ENCODE measurements at regions not wholly inside any gene's neighbourhood (a gene's known extent, or its start where the extent isn't known, plus 50 kb on each side); places are given as distances from the start of the nearest gene placed in this dataset.

- no peak for ATAC-seq
- no peak for TF ChIP-seq CREB5 (CRISPR knock-in tag; IDR thresholded peaks at IDR 0.05; ENCODE audit: low read depth)
- TF ChIP-seq CSDC2 (CRISPR knock-in tag; IDR thresholded peaks at IDR 0.05), result no peak
- no peak for TF ChIP-seq CSRNP3 (CRISPR knock-in tag; IDR thresholded peaks at IDR 0.05)
- TF ChIP-seq ZNF70 (CRISPR knock-in tag; IDR thresholded peaks at IDR 0.05), result no peak
- TF ChIP-seq SNAI2 (CRISPR knock-in tag; IDR thresholded peaks at IDR 0.05), result no peak
- TF ChIP-seq ZC3H10 (CRISPR knock-in tag; IDR thresholded peaks at IDR 0.05), result no peak
- TF ChIP-seq TCF4 (CRISPR knock-in tag; IDR thresholded peaks at IDR 0.05; ENCODE audit: borderline replicate concordance), result no peak
- TF ChIP-seq BACH2 (CRISPR knock-in tag; IDR thresholded peaks at IDR 0.05; ENCODE audit: borderline replicate concordance), result no peak
Observed at GRCh38 chr3:30309961-30310954, 296.1 kb upstream of the TGFBR2 start.

GRCh38 chr3:30311781-30312180 is 294.6 kb upstream of the TGFBR2 start:
- TF ChIP-seq POU6F1 (CRISPR knock-in tag; IDR thresholded peaks at IDR 0.05; ENCODE audit: borderline replicate concordance, low read depth) (no peak), ZC3H10 (CRISPR knock-in tag; IDR thresholded peaks at IDR 0.05) (no peak), TSHZ2 (CRISPR knock-in tag; IDR thresholded peaks at IDR 0.05) (no peak), CSRNP3 (CRISPR knock-in tag; IDR thresholded peaks at IDR 0.05) (no peak), BACH2 (CRISPR knock-in tag; IDR thresholded peaks at IDR 0.05; ENCODE audit: borderline replicate concordance) (no peak), PATZ1 (CRISPR knock-in tag; IDR thresholded peaks at IDR 0.05; ENCODE audit: borderline replicate concordance) (no peak), TCF4 (CRISPR knock-in tag; IDR thresholded peaks at IDR 0.05; ENCODE audit: borderline replicate concordance) (no peak)

GRCh38 chr3:30313840-30314239 is 292.6 kb upstream of the TGFBR2 start:
- no peak for ATAC-seq
- no peak for TF ChIP-seq ZFP30 (CRISPR knock-in tag; IDR thresholded peaks at IDR 0.05)
- TF ChIP-seq SNAI2 (CRISPR knock-in tag; IDR thresholded peaks at IDR 0.05), result no peak
- no peak for TF ChIP-seq POU6F1 (CRISPR knock-in tag; IDR thresholded peaks at IDR 0.05; ENCODE audit: borderline replicate concordance, low read depth)
- no peak for TF ChIP-seq GLIS3 (CRISPR knock-in tag; IDR thresholded peaks at IDR 0.05)
- no peak for TF ChIP-seq PPARA (CRISPR knock-in tag; IDR thresholded peaks at IDR 0.05; ENCODE audit: borderline replicate concordance)
- no peak for TF ChIP-seq TSHZ2 (CRISPR knock-in tag; IDR thresholded peaks at IDR 0.05)
- TF ChIP-seq OSR1 (CRISPR knock-in tag; IDR thresholded peaks at IDR 0.05), result no peak
- TF ChIP-seq ZC3H10 (CRISPR knock-in tag; IDR thresholded peaks at IDR 0.05), result no peak
- no peak for TF ChIP-seq TOX (CRISPR knock-in tag; IDR thresholded peaks at IDR 0.05; ENCODE audit: borderline replicate concordance)
- no peak for TF ChIP-seq ZNF8 (CRISPR knock-in tag; IDR thresholded peaks at IDR 0.05)
- no peak for TF ChIP-seq CSRNP3 (CRISPR knock-in tag; IDR thresholded peaks at IDR 0.05)

More at GRCh38 chr3:30311781-30312180, 294.6 kb upstream of the TGFBR2 start:
- no peak for ATAC-seq

All from SK-N-SH treated with all-trans-retinoic acid at 6 μM for 48 hours (cell line).